ENCODE measurements at regions not wholly inside any gene's neighbourhood (a gene's known extent, or its start where the extent isn't known, plus 50 kb on each side); places are given as distances from the start of the nearest gene placed in this dataset.

GRCh38 chr5:23372177-23372576 is 135.2 kb upstream of the PRDM9 start:
- DNase-seq (ENCODE audit: low read depth in 4 of 4, low spot score in 3 of 4) = no peak

- no peak for DNase-seq (ENCODE audit: low read depth in 4 of 4, low spot score in 3 of 4)
These were observed 139.0 kb upstream of the PRDM9 start for GRCh38 chr5:23368393-23368792.

GRCh38 chr5:23367874-23368273 is 139.5 kb upstream of the PRDM9 start:
- no peak for DNase-seq (ENCODE audit: low read depth in 4 of 4, low spot score in 3 of 4)

GRCh38 chr5:23353286-23353685 is 154.1 kb upstream of the PRDM9 start:
- no peak for DNase-seq (ENCODE audit: low read depth in 4 of 4, low spot score in 3 of 4)

GRCh38 chr5:23352446-23352845 is 155.0 kb upstream of the PRDM9 start:
- DNase-seq (ENCODE audit: low read depth in 4 of 4, low spot score in 3 of 4) = no peak

- DNase-seq (ENCODE audit: low read depth in 4 of 4, low spot score in 3 of 4) = no peak
These were observed 164.3 kb upstream of the PRDM9 start for GRCh38 chr5:23343121-23343520.

GRCh38 chr5:23332650-23333251 is 174.7 kb upstream of the PRDM9 start:
- DNase-seq (ENCODE audit: low read depth in 4 of 4, low spot score in 3 of 4) = no peak

GRCh38 chr5:23330726-23331125 is 176.7 kb upstream of the PRDM9 start:
- DNase-seq (ENCODE audit: low read depth in 4 of 4, low spot score in 3 of 4) = no peak

GRCh38 chr5:23319901-23320300 is 187.5 kb upstream of the PRDM9 start:
- no peak for DNase-seq (ENCODE audit: low read depth in 4 of 4, low spot score in 3 of 4)

GRCh38 chr5:23318960-23319359 is 188.4 kb upstream of the PRDM9 start:
- DNase-seq (ENCODE audit: low read depth in 4 of 4, low spot score in 3 of 4) = no peak

GRCh38 chr5:23318166-23318565 is 189.2 kb upstream of the PRDM9 start:
- no peak for DNase-seq (ENCODE audit: low read depth in 4 of 4, low spot score in 3 of 4)

- no peak for DNase-seq (ENCODE audit: low read depth in 4 of 4, low spot score in 3 of 4)
These were observed 191.3 kb upstream of the PRDM9 start for GRCh38 chr5:23316060-23316591.

- no peak for DNase-seq (ENCODE audit: low read depth in 4 of 4, low spot score in 3 of 4)
These were observed 192.6 kb upstream of the PRDM9 start for GRCh38 chr5:23314827-23315226.

- DNase-seq (ENCODE audit: low read depth in 4 of 4, low spot score in 3 of 4) = no peak
These were observed 202.4 kb upstream of the PRDM9 start for GRCh38 chr5:23305055-23305454.

GRCh38 chr5:23303836-23304235 is 203.6 kb upstream of the PRDM9 start:
- DNase-seq (ENCODE audit: low read depth in 4 of 4, low spot score in 3 of 4) = no peak

- DNase-seq (ENCODE audit: low read depth in 4 of 4, low spot score in 3 of 4) = no peak
These were observed 204.0 kb upstream of the PRDM9 start for GRCh38 chr5:23303435-23303834.

- no peak for DNase-seq (ENCODE audit: low read depth in 4 of 4, low spot score in 3 of 4)
These were observed 205.0 kb upstream of the PRDM9 start for GRCh38 chr5:23302438-23302837.

GRCh38 chr5:23289162-23289561 is 218.2 kb upstream of the PRDM9 start:
- DNase-seq (ENCODE audit: low read depth in 4 of 4, low spot score in 3 of 4) = no peak

GRCh38 chr5:23284656-23285055 is 222.8 kb upstream of the PRDM9 start:
- DNase-seq (ENCODE audit: low read depth in 4 of 4, low spot score in 3 of 4) = no peak

- DNase-seq (ENCODE audit: low read depth in 4 of 4, low spot score in 3 of 4) = no peak
These were observed 233.2 kb upstream of the PRDM9 start for GRCh38 chr5:23274171-23274570.

- DNase-seq (ENCODE audit: low read depth in 4 of 4, low spot score in 3 of 4) = no peak
These were observed 237.4 kb upstream of the PRDM9 start for GRCh38 chr5:23269981-23270380.

- DNase-seq (ENCODE audit: low read depth in 4 of 4, low spot score in 3 of 4) = no peak
These were observed 239.3 kb upstream of the PRDM9 start for GRCh38 chr5:23268136-23268535.

GRCh38 chr5:23260621-23261020 is 246.8 kb upstream of the PRDM9 start:
- no peak for DNase-seq (ENCODE audit: low read depth in 4 of 4, low spot score in 3 of 4)

All from left renal pelvis (tissue), 4 donors.